ENCODE measurements at regions not wholly inside any gene's neighbourhood (a gene's known extent, or its start where the extent isn't known, plus 50 kb on each side); places are given as distances from the start of the nearest gene placed in this dataset.
"Not testable (repeated sequence)": the region's sequence is repeated elsewhere in the genome, so short reads cannot be mapped to it uniquely, and the experiment has no call there.

DNA sequence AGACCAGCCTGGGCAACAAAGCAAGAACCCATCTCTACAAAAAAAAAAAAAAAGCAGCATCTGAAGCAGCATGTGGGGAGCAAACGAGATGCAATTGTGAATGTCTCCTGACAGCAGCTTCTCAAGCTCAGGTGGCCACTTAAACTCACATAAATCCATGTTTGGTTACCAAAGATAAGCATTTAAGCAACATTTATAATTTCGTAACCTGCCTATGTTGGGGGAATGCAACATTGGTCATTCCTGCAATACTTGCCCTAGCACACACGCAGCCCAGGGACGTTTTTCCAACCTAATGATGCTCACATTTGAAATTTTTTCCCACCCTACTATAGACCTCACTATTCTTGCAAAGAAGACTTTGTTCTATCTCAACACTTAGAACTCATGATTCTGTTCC lies 113.3 kb downstream of the ZFP64 start:
- Histone ChIP-seq H3K4me1 (ENCODE audit: insufficient read depth, low read length) (no peaks in the 10 kb centered on the region), H3K27me3 (ENCODE audit: insufficient read depth, low read length) (no peaks in the 10 kb centered on the region), H3K9ac (ENCODE audit: low read depth, low read length) (no peak overlapping the region), H3K9me3 (ENCODE audit: insufficient read depth, low read depth, low read length) (no peaks in the 10 kb centered on the region), H3K27ac (ENCODE audit: low read length) (no peak overlapping the region), H3K36me3 (ENCODE audit: insufficient read depth, low read depth, low read length) (no peaks in the 10 kb centered on the region), H3K4me3 (ENCODE audit: low read length) (no peak overlapping the region)

DNA sequence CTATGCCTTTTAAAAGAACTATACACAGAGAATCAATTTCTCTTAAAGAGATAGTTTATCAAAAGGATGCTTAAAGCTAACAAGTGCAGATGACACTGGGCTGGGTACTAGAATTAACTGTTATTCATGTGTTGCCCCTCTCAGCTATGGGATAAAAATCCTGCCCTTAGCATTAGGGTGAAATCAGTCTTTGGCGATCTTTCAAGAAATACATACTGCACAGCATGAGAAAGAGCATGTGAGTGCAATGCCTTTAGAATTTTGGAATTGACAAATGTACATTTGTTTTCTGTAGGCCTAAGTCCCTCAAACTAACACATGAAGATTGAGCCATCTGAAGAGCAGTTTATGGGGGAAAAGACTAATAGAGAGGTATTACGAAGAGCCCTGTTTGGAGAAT lies 115.4 kb downstream of the ZFP64 start:
- Histone ChIP-seq H3K27me3 (ENCODE audit: insufficient read depth, low read length) (no peaks in the 10 kb centered on the region), H3K36me3 (ENCODE audit: insufficient read depth, low read depth, low read length) (no peaks in the 10 kb centered on the region), H3K9ac (ENCODE audit: low read depth, low read length) (no peak overlapping the region), H3K27ac (ENCODE audit: low read length) (no peak overlapping the region), H3K4me1 (ENCODE audit: insufficient read depth, low read length) (no peaks in the 10 kb centered on the region), H3K4me3 (ENCODE audit: low read length) (no peak overlapping the region), H3K9me3 (ENCODE audit: insufficient read depth, low read depth, low read length) (no peaks in the 10 kb centered on the region)

DNA sequence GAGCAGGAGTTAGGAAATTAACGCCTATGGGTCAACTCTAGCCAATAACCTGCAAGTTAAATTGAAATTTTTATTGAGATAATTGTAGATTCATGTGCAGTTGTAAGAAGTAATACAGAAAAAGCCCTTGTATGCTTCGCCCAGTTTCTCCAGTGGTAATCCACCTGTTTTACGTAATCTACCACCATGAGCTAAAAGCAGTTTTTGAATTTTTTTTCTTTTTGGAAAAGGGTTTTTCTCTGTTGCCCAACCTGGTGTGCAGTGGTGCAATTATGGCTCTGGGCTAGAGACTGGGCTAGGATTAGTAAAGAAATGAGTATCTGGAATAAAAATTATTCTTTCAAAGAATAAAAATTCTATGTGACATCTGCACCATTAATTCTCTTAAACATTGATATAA lies 116.2 kb downstream of the ZFP64 start:
- no peak overlapping the region for H3K4me3 ChIP-seq (ENCODE audit: low read length)
- no peaks in the 10 kb centered on the region for H3K4me1 ChIP-seq (ENCODE audit: insufficient read depth, low read length)
- no peak overlapping the region for H3K9ac ChIP-seq (ENCODE audit: low read depth, low read length)
- H3K27me3 ChIP-seq (ENCODE audit: insufficient read depth, low read length), result no peaks in the 10 kb centered on the region
- no peaks in the 10 kb centered on the region for H3K9me3 ChIP-seq (ENCODE audit: insufficient read depth, low read depth, low read length)
- no peak overlapping the region for H3K27ac ChIP-seq (ENCODE audit: low read length)
- H3K36me3 ChIP-seq (ENCODE audit: insufficient read depth, low read depth, low read length), result no peaks in the 10 kb centered on the region

DNA sequence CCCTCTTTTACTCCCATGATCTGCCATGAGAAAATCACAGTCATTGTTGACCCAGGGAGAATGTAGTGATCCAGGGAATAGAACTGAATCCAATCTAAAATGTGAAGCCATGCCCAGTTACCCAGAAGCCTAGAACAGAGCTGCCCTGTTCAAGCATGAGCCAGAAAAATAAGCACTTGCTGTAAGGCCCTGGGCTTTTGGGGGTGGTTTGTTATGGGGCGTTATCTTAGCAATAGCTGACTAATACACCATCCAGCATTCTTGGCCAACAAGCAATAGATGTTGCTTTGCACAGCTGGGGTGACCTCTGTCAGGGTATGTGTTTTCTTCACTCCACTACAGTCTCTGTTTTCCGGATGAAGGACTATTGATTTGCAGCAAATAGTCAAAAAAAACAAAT lies 120.4 kb downstream of the ZFP64 start:
- Histone ChIP-seq H3K36me3 (ENCODE audit: insufficient read depth, low read depth, low read length) (no peaks in the 10 kb centered on the region), H3K9ac (ENCODE audit: low read depth, low read length) (no peak overlapping the region), H3K4me1 (ENCODE audit: insufficient read depth, low read length) (peaks cover 3% of the 10 kb centered on the region; the same call in 1 of the 2 replicates), H3K4me3 (ENCODE audit: low read length) (no peak overlapping the region), H3K27ac (ENCODE audit: low read length) (no peak overlapping the region), H3K9me3 (ENCODE audit: insufficient read depth, low read depth, low read length) (no peaks in the 10 kb centered on the region), H3K27me3 (ENCODE audit: insufficient read depth, low read length) (no peaks in the 10 kb centered on the region)

DNA sequence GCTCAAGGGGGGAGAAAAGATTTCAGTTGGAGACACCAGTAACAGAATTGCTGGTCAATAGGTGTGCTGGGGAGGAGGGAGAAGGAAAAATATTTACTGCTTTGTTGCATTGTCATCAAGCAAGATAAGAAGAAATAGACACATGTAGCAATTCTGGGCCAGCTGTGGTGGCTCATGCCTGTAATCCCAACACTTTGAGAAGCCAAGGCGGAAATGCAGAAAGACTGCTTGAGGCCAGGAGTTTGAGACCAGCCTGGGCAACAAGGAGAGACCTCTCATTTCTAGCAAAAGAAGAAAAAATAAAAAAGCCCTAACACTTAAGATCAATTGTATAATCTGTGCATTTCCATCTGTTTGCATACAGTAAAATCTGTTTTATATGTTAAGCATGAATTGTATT lies 126.6 kb downstream of the ZFP64 start:
- Histone ChIP-seq H3K9me3 (ENCODE audit: insufficient read depth, low read depth, low read length) (no peaks in the 10 kb centered on the region), H3K27me3 (ENCODE audit: insufficient read depth, low read length) (no peaks in the 10 kb centered on the region), H3K4me1 (ENCODE audit: insufficient read depth, low read length) (peaks cover 7% of the 10 kb centered on the region; the same call in 1 of the 2 replicates), H3K4me3 (ENCODE audit: low read length) (no peak overlapping the region), H3K9ac (ENCODE audit: low read depth, low read length) (no peak overlapping the region), H3K36me3 (ENCODE audit: insufficient read depth, low read depth, low read length) (no peaks in the 10 kb centered on the region), H3K27ac (ENCODE audit: low read length) (no peak overlapping the region)

DNA sequence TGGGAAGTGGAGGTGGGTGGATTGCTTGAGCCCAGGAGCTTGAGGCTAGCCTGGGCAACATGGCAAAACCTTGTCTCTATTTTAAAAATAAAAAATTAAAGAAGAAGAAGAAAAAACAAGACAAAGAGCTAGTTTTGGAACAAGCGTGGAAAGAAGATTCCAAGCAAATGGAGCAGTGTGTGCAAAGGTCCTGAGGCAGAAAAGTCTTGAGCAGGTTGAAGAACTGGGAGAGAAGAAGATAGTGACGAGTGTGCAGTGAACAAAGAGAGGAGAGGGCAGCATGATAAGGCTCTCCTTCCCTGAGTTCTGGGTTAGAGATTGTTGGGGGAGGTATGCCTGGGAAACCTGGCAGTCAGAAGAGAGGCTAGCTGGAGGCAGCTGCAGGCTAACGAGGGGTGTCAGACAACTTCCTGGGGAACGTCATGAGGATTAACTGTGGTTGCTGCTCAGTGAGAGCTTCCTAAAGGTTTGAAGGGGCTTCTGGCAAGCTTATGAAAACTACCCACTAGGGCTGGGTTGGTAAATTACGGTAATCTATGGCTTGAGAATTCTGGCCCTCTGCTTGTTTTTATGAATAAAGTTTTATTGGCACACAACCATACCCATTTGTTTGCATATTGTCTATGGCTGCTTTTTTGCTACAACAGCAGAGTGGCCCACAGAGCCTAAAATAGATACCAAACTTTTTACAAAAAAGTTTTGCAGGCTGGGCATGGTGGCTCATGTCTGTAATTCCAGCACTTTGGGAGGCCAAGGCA lies 128.9 kb downstream of the ZFP64 start:
- Histone ChIP-seq H3K36me3 (ENCODE audit: insufficient read depth, low read depth, low read length) (no peaks in the 10 kb centered on the region), H3K4me3 (ENCODE audit: low read length) (no peak overlapping the region), H3K27ac (ENCODE audit: low read length) (no peak overlapping the region)

DNA sequence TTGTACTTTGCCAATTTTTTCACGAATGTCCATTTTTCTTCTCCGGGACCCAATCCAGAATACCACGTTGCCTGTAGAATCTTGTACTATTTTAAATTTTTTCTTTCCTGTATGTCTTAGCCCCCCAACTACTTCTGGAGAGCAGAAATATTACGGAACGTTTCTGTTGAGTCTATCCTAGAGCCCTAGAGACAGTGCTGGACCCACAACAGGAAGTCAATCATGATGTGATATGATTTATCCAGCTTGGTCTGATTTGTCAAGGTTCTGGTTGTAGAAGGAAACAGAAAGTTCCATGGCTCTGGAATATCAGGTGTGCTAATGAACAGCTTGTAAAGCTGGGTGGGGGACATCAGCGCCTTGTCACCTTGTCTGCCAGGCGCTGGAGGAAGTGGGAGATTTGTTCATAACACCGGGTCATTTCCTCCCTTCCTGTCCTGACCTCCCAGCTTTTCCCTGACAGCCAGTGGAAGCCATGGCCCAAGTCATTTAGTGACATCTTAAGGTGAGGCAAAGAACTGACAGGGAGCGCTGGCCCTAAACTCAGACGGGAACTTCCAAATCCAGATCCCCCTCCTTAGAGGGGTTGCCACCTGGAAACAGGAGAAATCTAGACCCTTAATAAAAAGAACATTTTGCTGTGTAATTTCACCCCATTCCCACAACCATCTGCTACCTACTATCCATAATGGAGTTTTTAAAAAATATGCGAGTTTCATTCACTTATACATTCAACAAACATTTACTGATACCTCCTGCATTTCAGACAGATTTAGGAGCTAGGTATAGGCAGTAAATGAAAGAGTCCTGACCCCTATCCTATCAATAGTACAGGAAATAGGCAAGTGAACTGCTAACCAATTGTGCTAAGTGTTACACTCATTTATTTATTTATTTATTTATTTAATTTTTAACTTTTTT lies 130.5 kb downstream of the ZFP64 start:
- H3K36me3 ChIP-seq (ENCODE audit: insufficient read depth, low read depth, low read length), result no peaks in the 10 kb centered on the region
- no peak overlapping the region for H3K4me3 ChIP-seq (ENCODE audit: low read length)
- peak overlapping the region; percentile 13; the same call in 1 of the 2 replicates for H3K9ac ChIP-seq (ENCODE audit: low read depth, low read length)
- peaks cover 8% of the 10 kb centered on the region; the same call in 1 of the 2 replicates for H3K9me3 ChIP-seq (ENCODE audit: insufficient read depth, low read depth, low read length)
- H3K4me1 ChIP-seq (ENCODE audit: insufficient read depth, low read length), result peaks cover 4% of the 10 kb centered on the region; the same call in 1 of the 2 replicates
- no peaks in the 10 kb centered on the region for H3K27me3 ChIP-seq (ENCODE audit: insufficient read depth, low read length)
- no peak overlapping the region for H3K27ac ChIP-seq (ENCODE audit: low read length)

More for the DNA sequence above, 128.9 kb downstream of the ZFP64 start:
- Histone ChIP-seq H3K9me3 (ENCODE audit: insufficient read depth, low read depth, low read length) (no peaks in the 10 kb centered on the region), H3K9ac (ENCODE audit: low read depth, low read length) (no peak overlapping the region), H3K4me1 (ENCODE audit: insufficient read depth, low read length) (peaks cover 4% of the 10 kb centered on the region; the same call in 1 of the 2 replicates), H3K27me3 (ENCODE audit: insufficient read depth, low read length) (no peaks in the 10 kb centered on the region)

DNA sequence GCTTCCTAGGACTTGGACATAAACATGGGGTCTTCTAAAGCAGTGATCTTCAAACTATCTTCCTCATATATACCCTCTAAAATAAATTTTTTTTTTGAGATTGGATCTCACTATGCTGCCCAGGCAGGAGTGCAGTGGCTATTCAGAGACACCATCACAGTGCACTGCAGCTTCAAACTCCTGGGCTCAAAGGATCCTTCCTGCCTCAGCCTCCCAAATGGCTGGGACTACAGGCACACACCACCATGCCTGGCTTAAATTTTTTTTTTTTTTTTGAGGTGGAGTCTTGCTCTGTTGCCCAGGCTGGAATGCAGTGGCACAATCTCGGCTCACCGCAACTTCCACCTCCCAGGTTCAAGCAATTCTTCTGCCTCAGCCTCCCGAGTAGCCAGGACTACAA lies 134.4 kb downstream of the ZFP64 start:
- H3K36me3 ChIP-seq (ENCODE audit: insufficient read depth, low read depth, low read length); H3K4me3 ChIP-seq (ENCODE audit: low read length); H3K27me3 ChIP-seq (ENCODE audit: insufficient read depth, low read length); H3K27ac ChIP-seq (ENCODE audit: low read length); H3K9me3 ChIP-seq (ENCODE audit: insufficient read depth, low read depth, low read length); H3K9ac ChIP-seq (ENCODE audit: low read depth, low read length); H3K4me1 ChIP-seq (ENCODE audit: insufficient read depth, low read length): not testable (repeated sequence)

DNA sequence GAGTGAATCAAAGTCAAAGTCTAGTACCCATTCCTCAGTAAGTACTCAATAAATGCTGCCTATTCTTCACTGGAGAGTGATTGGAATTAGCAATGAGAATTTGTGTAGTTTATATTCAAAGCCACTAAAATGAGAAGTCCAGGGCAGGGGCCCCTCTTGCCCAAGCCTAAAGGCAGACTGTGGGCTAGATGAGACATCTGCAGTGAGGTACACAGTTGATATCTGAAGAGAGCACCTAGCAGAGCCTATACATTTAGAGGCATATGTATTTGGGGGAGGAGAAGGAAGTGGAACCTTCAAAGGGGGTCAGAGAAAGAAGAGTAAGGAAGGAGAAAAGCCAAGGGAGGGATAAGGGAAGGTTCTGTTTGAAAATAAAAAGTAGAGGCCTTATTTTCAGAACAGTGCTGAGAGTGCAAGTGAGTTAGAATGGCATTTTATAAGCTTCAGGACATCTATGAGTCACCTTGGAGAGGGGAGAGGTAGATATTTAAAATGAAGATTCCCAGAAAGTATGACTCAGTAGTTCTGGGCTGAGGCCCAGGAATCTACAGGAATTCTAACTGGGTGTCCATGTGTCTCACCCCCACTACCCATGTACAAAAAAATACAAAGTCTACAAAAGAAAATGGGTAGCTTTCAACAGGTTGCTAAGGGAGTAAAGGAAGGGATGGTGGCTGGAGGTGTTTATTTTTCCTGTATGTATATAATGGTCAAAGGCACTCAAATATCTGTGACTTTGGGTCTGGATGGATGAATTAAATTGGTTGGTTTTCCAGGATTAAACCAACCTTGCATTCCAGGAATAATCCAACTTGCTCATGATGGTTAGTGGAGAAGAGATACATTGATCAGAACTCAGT lies 135.1 kb downstream of the ZFP64 start:
- no peak overlapping the region for H3K9ac ChIP-seq (ENCODE audit: low read depth, low read length)
- H3K27me3 ChIP-seq (ENCODE audit: insufficient read depth, low read length), result no peaks in the 10 kb centered on the region

DNA sequence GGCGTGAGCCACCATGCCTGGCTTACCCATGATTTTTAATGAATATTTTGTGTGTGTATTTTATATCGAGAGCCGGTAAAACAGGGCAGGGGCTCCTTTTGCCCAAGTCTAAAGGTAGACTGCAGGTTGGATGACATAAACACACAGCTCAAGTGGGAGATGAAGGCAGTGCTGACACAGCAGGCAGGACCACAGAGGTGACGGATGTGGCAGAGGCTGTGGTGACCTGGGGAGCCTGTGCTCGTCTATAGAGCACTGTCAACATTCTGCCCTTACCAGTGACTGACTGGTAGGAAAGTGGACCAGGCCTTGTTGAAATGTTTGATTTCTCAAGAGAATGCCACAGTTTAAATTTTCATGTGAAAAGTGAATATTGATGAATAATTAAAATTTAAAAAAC lies 137.5 kb downstream of the ZFP64 start:
- Histone ChIP-seq H3K36me3 (ENCODE audit: insufficient read depth, low read depth, low read length) (no peaks in the 10 kb centered on the region), H3K4me3 (ENCODE audit: low read length) (no peak overlapping the region), H3K27ac (ENCODE audit: low read length) (no peak overlapping the region), H3K9ac (ENCODE audit: low read depth, low read length) (no peak overlapping the region), H3K27me3 (ENCODE audit: insufficient read depth, low read length) (no peaks in the 10 kb centered on the region), H3K4me1 (ENCODE audit: insufficient read depth, low read length) (peaks cover 2% of the 10 kb centered on the region; the same call in 1 of the 2 replicates), H3K9me3 (ENCODE audit: insufficient read depth, low read depth, low read length) (peaks cover 8% of the 10 kb centered on the region; the same call in 1 of the 2 replicates)

More for the DNA sequence above, 135.1 kb downstream of the ZFP64 start:
- peaks cover 8% of the 10 kb centered on the region; the same call in 1 of the 2 replicates for H3K9me3 ChIP-seq (ENCODE audit: insufficient read depth, low read depth, low read length)
- no peak overlapping the region for H3K4me3 ChIP-seq (ENCODE audit: low read length)
- H3K27ac ChIP-seq (ENCODE audit: low read length), result no peak overlapping the region
- no peaks in the 10 kb centered on the region for H3K36me3 ChIP-seq (ENCODE audit: insufficient read depth, low read depth, low read length)
- peaks cover 4% of the 10 kb centered on the region; the same call in 1 of the 2 replicates for H3K4me1 ChIP-seq (ENCODE audit: insufficient read depth, low read length)

All from iPS-20b (cell line).